ENCODE measurements at regions not wholly inside any gene's neighbourhood (a gene's known extent, or its start where the extent isn't known, plus 50 kb on each side); places are given as distances from the start of the nearest gene placed in this dataset.

GRCh38 chr2:120477198-120477597 is 131.3 kb downstream of the INHBB start:
- TF ChIP-seq CTCF (IDR thresholded peaks at IDR 0.05) = no peak

GRCh38 chr2:120477831-120478481 is 132.0 kb downstream of the INHBB start:
- no peak for TF ChIP-seq CTCF (IDR thresholded peaks at IDR 0.05)

GRCh38 chr2:120480346-120480902 is 134.5 kb downstream of the INHBB start:
- no peak for TF ChIP-seq CTCF (IDR thresholded peaks at IDR 0.05)

GRCh38 chr2:120480903-120481445 is 135.0 kb downstream of the INHBB start:
- no peak for TF ChIP-seq CTCF (IDR thresholded peaks at IDR 0.05)

GRCh38 chr2:120481446-120482194 is 135.7 kb downstream of the INHBB start:
- no peak for TF ChIP-seq CTCF (IDR thresholded peaks at IDR 0.05)

- TF ChIP-seq CTCF (IDR thresholded peaks at IDR 0.05) = no peak
Measured at GRCh38 chr2:120482334-120482733, 136.4 kb downstream of the INHBB start.

- TF ChIP-seq CTCF (IDR thresholded peaks at IDR 0.05) = no peak
Measured at GRCh38 chr2:120483355-120483754, 137.4 kb downstream of the INHBB start.
